HEK293T (cell line): ENCODE measurements at regions not wholly inside any gene's neighbourhood (a gene's known extent, or its start where the extent isn't known, plus 50 kb on each side); places are given as distances from the start of the nearest gene placed in this dataset.

Experiments used
- ELF4 ChIP-seq: fragments of 450-650 bp; IDR thresholded peaks from 2 replicates; pipeline ENCODE4 v1.6.1; 2017; ENCODE audit warnings: antibody characterized with exemption
- FOXM1 ChIP-seq: fragments of 450-650 bp; IDR thresholded peaks from 2 replicates; pipeline ENCODE4 v1.6.1; 2017; ENCODE audit warnings: mild to moderate bottlenecking, borderline replicate concordance

- no peak for TF ChIP-seq ELF4
- TF ChIP-seq FOXM1 = no peak
These were observed 86.5 kb upstream of the ZC3H12A start for GRCh38 chr1:37387854-37388253.
